ENCODE measurements at regions not wholly inside any gene's neighbourhood (a gene's known extent, or its start where the extent isn't known, plus 50 kb on each side); places are given as distances from the start of the nearest gene placed in this dataset.

DNA sequence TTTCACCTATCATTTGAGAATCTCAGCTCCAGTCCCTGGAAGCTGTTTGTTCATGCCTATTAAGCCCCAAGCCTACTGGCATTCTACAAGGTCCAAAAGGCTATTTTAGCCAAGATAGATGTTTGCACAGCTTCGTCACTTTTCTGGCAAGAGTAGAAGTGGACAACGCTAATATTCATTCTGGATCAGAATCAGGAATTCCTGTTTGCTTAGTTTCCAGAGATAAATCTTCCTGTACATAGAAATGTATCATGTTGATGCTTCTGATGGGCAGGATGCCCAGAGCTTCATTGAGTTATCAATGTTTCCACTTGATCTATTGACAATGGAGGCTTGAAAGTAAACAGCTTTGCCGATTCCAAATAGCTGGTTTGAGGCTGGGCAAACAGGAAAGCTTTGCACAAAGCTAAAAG, 260.7 kb upstream of the CA10 start:
- TF ChIP-seq, protein P1, sequence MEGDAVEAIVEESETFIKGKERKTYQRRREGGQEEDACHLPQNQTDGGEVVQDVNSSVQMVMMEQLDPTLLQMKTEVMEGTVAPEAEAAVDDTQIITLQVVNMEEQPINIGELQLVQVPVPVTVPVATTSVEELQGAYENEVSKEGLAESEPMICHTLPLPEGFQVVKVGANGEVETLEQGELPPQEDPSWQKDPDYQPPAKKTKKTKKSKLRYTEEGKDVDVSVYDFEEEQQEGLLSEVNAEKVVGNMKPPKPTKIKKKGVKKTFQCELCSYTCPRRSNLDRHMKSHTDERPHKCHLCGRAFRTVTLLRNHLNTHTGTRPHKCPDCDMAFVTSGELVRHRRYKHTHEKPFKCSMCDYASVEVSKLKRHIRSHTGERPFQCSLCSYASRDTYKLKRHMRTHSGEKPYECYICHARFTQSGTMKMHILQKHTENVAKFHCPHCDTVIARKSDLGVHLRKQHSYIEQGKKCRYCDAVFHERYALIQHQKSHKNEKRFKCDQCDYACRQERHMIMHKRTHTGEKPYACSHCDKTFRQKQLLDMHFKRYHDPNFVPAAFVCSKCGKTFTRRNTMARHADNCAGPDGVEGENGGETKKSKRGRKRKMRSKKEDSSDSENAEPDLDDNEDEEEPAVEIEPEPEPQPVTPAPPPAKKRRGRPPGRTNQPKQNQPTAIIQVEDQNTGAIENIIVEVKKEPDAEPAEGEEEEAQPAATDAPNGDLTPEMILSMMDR (IDR thresholded peaks at IDR 0.05), result no peak
- TF ChIP-seq POLR2A (IDR thresholded peaks at IDR 0.05) (no peak), EP300 (IDR thresholded peaks at IDR 0.05) (no peak)

Data from tibial nerve (tissue), 4 donors.